ENCODE measurements at regions not wholly inside any gene's neighbourhood (a gene's known extent, or its start where the extent isn't known, plus 50 kb on each side); places are given as distances from the start of the nearest gene placed in this dataset.

GRCh38 chr7:35513828-35514227 is 181.1 kb downstream of the HERPUD2 start:
- TF ChIP-seq REST (IDR thresholded peaks at IDR 0.05; ENCODE audit: insufficient read depth in 1 of 2, low read depth in 2 of 2, low read length in 2 of 2) (no peak), POLR2AphosphoS5 (IDR thresholded peaks at IDR 0.05; ENCODE audit: low read depth, low read length) (no peak)
